Smooth muscle cell (in vitro differentiated cells): ENCODE measurements at regions not wholly inside any gene's neighbourhood (a gene's known extent, or its start where the extent isn't known, plus 50 kb on each side); places are given as distances from the start of the nearest gene placed in this dataset.

Experiments used
- DNase-seq: peaks from one replicate; lab custom pipeline; 2025; ENCODE audit not compliant: unreplicated experiment; lab: John Stamatoyannopoulos, UW
- H2AFZ ChIP-seq: fragments of 200-600 bp; sonication (generic); 2 replicates; pipeline ENCODE4 v1.6.0; 2016; ENCODE audit warnings: antibody characterized with exemption, low read depth, mild to moderate bottlenecking
- H3F3A ChIP-seq: fragments of 200-600 bp; sonication (generic); 2 replicates; pipeline ENCODE4 v1.6.0; 2017; ENCODE audit warnings: antibody characterized with exemption, low read depth
- H3K27ac ChIP-seq: fragments of 200-600 bp; sonication (generic); 2 replicates; pipeline ENCODE4 v1.5.1; 2016; ENCODE audit warnings: low read depth, mild to moderate bottlenecking
- H3K27me3 ChIP-seq: fragments of 200-600 bp; sonication (generic); 2 replicates; pipeline ENCODE4 v1.6.1; 2016; ENCODE audit warnings: low read depth, mild to moderate bottlenecking
- H3K36me3 ChIP-seq: fragments of 200-600 bp; sonication (generic); 2 replicates; pipeline ENCODE4 v1.5.1; 2016; ENCODE audit warnings: low read depth
- H3K4me1 ChIP-seq: fragments of 200-600 bp; sonication (generic); 2 replicates; pipeline ENCODE4 v1.5.1; 2016; ENCODE audit warnings: low read depth
- H3K4me2 ChIP-seq: fragments of 200-600 bp; sonication (generic); 2 replicates; pipeline ENCODE4 v1.6.0; 2016; ENCODE audit warnings: mild to moderate bottlenecking
- H3K4me3 ChIP-seq: fragments of 200-600 bp; sonication (generic); 2 replicates; pipeline ENCODE4 v1.5.1; 2016; ENCODE audit warnings: mild to moderate bottlenecking
- H3K79me2 ChIP-seq: fragments of 200-600 bp; sonication (generic); 2 replicates; pipeline ENCODE4 v1.6.0; 2016; ENCODE audit warnings: low read depth, mild to moderate bottlenecking
- H3K9ac ChIP-seq: fragments of 200-600 bp; sonication (generic); 2 replicates; pipeline ENCODE4 v1.6.0; 2016; ENCODE audit warnings: low read depth
- H3K9me3 ChIP-seq: fragments of 200-600 bp; sonication (generic); replicated peaks from 2 replicates; pipeline ENCODE4 v1.5.1; 2016; ENCODE audit warnings: low read depth
- H4K20me1 ChIP-seq: fragments of 200-600 bp; sonication (generic); 2 replicates; pipeline ENCODE4 v1.6.0; 2016; ENCODE audit warnings: low read depth
- CTCF ChIP-seq: fragments of 200-600 bp; sonication (generic); IDR thresholded peaks from 2 replicates; pipeline ENCODE4 v1.5.1; 2017; ENCODE audit warnings: borderline replicate concordance, mild to moderate bottlenecking, antibody characterized with exemption; ENCODE audit not compliant: insufficient read depth, poor library complexity, severe bottlenecking
- WGBS: methylation state at CpG from one replicate; pipeline ENCODE4 v1.1.7; 2016; ENCODE audit warnings: low lambda C conversion rate; 5-methylcytosine and 5-hydroxymethylcytosine counted together

GRCh38 chr2:223486751-223487150, 115.4 kb downstream of the SCG2 start:
- H3K27me3 ChIP-seq, result no peaks in the 10 kb centered on the region
- no peaks in the 10 kb centered on the region for H3K36me3 ChIP-seq
- peak overlapping the region; percentile 59 for H3K4me2 ChIP-seq
- no peak overlapping the region for H3K4me3 ChIP-seq
- H3F3A ChIP-seq, result peaks cover 29% of the 10 kb centered on the region
- H4K20me1 ChIP-seq, result no peaks in the 10 kb centered on the region
- H3K9me3 ChIP-seq, result no peaks in the 10 kb centered on the region
- no peak for TF ChIP-seq CTCF
- no peak overlapping the region for H2AFZ ChIP-seq
- no peaks in the 10 kb centered on the region for H3K79me2 ChIP-seq
- no peak for DNase-seq
- H3K4me1 ChIP-seq, result peaks cover 21% of the 10 kb centered on the region
- no peak overlapping the region for H3K9ac ChIP-seq
- H3K27ac ChIP-seq, result peak overlapping the region; percentile 88

DNA sequence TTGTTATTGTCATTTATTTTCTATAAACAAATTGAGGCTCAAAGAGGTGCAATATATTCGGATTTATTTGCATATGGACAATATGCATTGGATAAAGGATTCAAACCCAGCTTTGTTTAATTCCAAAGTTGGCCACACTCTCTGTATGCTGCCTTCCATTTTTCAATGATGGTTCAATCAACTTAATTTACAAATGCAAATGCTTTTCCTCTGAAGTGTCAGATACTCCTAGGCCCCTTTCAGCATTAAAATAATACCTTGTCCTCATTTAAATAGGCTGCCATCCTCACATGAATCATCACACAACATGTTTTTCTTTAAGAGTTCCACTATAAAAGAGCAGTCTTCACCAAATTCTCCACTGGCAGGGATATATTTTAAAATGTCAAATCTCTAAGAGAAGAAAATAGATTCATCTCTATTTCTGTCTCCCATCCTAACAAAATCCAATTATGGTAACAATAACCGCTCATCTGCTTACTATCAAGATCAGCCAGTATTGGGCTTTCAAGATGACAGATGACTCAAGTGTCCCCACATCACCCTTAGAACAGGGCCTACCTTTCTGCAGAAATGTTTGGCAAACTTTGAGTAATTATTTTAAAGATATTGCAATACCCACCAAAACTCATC, 114.8 kb downstream of the SCG2 start:
- DNase-seq, result no peak
- H3K4me2 ChIP-seq, result peak overlapping the region; percentile 59
- peak overlapping the region; percentile 88 for H3K27ac ChIP-seq
- H3F3A ChIP-seq, result peaks cover 29% of the 10 kb centered on the region
- no peaks in the 10 kb centered on the region for H3K27me3 ChIP-seq
- H3K79me2 ChIP-seq, result no peaks in the 10 kb centered on the region
- TF ChIP-seq CTCF, result no peak
- no peak overlapping the region for H2AFZ ChIP-seq
- no peaks in the 10 kb centered on the region for H3K9me3 ChIP-seq
- H3K9ac ChIP-seq, result no peak overlapping the region
- H4K20me1 ChIP-seq, result no peaks in the 10 kb centered on the region
- H3K36me3 ChIP-seq, result no peaks in the 10 kb centered on the region
- H3K4me1 ChIP-seq, result peaks cover 21% of the 10 kb centered on the region
- H3K4me3 ChIP-seq, result no peak overlapping the region
- 87% methylated on average over 2 of the region's 2 CpGs for WGBS

DNA sequence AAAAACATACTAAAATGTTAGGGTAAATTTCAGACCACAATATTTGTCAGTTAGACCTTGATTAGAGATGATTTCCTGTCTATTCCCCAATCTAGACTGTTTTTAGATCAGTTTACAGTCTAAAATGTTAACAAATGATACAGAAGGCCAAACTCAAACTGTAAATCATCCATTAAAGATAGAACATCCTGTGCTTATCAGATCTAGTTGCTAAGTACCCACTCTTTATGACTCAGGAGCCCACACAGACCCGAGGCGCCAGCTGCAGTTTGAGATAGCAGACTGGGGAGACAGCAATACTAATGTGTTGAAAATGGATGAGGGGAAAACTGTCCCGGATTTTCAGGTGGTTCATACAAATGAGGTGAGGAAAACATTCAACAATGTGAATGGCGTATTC, 113.3 kb downstream of the SCG2 start:
- no peak for TF ChIP-seq CTCF
- no peak for DNase-seq
- Histone ChIP-seq H3K4me3 (no peak overlapping the region), H4K20me1 (no peaks in the 10 kb centered on the region), H3F3A (peaks cover 29% of the 10 kb centered on the region), H3K79me2 (no peaks in the 10 kb centered on the region), H3K4me2 (peak overlapping the region; percentile 59), H3K9ac (peak overlapping the region; percentile 9), H3K27ac (peak overlapping the region; percentile 88), H3K9me3 (no peaks in the 10 kb centered on the region), H2AFZ (peak overlapping the region; percentile 9), H3K36me3 (no peaks in the 10 kb centered on the region), H3K4me1 (peaks cover 21% of the 10 kb centered on the region), H3K27me3 (no peaks in the 10 kb centered on the region)
- 2% methylated on average over 4 of the region's 4 CpGs for WGBS

GRCh38 chr2:223494496-223494895, 107.7 kb downstream of the SCG2 start:
- Histone ChIP-seq H4K20me1 (no peaks in the 10 kb centered on the region), H3K27ac (no peak overlapping the region), H3K79me2 (no peaks in the 10 kb centered on the region), H3F3A (peaks cover 5% of the 10 kb centered on the region), H3K36me3 (no peaks in the 10 kb centered on the region), H3K4me3 (no peak overlapping the region), H3K9ac (no peak overlapping the region), H2AFZ (no peak overlapping the region), H3K4me2 (no peak overlapping the region), H3K27me3 (no peaks in the 10 kb centered on the region), H3K4me1 (no peaks in the 10 kb centered on the region), H3K9me3 (no peaks in the 10 kb centered on the region)
- DNase-seq, result no peak
- TF ChIP-seq CTCF, result no peak
- WGBS, result 78% methylated on average over 2 of the region's 2 CpGs
